BJ (cell line): ENCODE measurements at regions not wholly inside any gene's neighbourhood (a gene's known extent, or its start where the extent isn't known, plus 50 kb on each side); places are given as distances from the start of the nearest gene placed in this dataset.

Experiments
- CTCF ChIA-PET: fragments of 350-600 bp; formaldehyde crosslinking; extraction: SDS; loops from one replicate; lab custom pipeline; 2021; ENCODE audit warnings: antibody characterized with exemption, inconsistent platforms; lab: Yijun Ruan, JAX
- POLR2A ChIA-PET: fragments of 300-600 bp; sonication (Branson Sonifier 250); formaldehyde crosslinking; extraction: SDS; loops from one replicate; lab custom pipeline; 2021; ENCODE audit warnings: antibody characterized with exemption; lab: Charles Lee
- DNase-seq: peaks from one replicate; pipeline ENCODE4 v3.0.0-alpha.2; 2011; ENCODE audit warnings: low read depth
- H3K27me3 ChIP-seq: 2 replicates; pipeline ENCODE4 v1.6.0; 2011; ENCODE audit warnings: low read length; ENCODE audit not compliant: control insufficient read depth, insufficient read depth
- H3K36me3 ChIP-seq: 2 replicates; pipeline ENCODE4 v1.5.1; 2011; ENCODE audit warnings: low read length; ENCODE audit not compliant: control insufficient read depth, insufficient read depth
- H3K4me3 ChIP-seq: 2 replicates; pipeline ENCODE4 v1.5.1; 2011; ENCODE audit warnings: low read depth, mild to moderate bottlenecking, control low read depth, low read length
- TF ChIP-seq, protein P1 (sequence below): IDR thresholded peaks from 2 replicates; pipeline ENCODE4 v1.5.1; 2011; ENCODE audit warnings: low read depth, mild to moderate bottlenecking, control low read depth, inconsistent platforms, low read length, moderate library complexity; ENCODE audit not compliant: insufficient read depth

DNA sequence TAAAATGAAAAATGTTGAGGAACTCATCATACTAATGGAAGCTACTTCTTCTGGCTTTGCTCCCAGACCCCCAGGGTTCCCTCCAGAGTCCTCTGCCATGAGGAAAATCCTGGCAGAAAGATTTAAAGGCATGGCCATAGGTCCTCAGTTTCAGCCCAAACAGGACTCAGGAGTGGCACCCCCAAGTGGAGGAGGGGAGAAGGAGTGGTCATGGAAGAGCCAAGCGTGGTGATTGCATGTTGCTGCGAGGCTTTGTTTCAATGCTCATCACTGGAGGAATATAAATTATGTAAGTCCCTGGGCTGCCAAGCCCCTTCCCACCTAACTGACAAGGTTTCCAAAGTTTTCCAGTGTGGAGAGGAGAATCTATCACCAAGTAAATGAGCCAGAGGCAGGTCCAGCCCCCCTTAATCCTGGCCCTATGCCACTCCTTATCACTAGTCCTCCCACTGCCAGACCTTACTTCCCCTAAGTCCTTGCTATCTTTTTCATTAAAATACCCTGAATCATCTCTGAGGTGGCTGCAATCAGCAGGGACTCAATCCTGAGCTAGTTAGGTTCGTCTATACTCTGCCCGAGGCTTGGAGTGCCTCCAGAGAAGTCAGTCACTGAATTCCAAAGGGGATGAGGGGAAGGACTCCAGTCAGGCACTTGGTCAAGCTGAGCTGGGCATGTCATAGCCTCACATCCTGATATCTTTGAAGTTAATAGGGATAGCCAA, 70.7 kb upstream of the TAF1L start:
- ChIA-PET CTCF (interaction anchor here (1.0 kb wide), 1 partner anchor 328 kb away, joined by 4 read pairs; no protein-coding TSS in a partner anchor), POLR2A (no interaction called here)
- Histone ChIP-seq H3K4me3 (no peak overlapping the region), H3K36me3 (no peaks in the 10 kb centered on the region), H3K27me3 (no peaks in the 10 kb centered on the region)
- no peak for DNase-seq
- TF ChIP-seq, protein P1, sequence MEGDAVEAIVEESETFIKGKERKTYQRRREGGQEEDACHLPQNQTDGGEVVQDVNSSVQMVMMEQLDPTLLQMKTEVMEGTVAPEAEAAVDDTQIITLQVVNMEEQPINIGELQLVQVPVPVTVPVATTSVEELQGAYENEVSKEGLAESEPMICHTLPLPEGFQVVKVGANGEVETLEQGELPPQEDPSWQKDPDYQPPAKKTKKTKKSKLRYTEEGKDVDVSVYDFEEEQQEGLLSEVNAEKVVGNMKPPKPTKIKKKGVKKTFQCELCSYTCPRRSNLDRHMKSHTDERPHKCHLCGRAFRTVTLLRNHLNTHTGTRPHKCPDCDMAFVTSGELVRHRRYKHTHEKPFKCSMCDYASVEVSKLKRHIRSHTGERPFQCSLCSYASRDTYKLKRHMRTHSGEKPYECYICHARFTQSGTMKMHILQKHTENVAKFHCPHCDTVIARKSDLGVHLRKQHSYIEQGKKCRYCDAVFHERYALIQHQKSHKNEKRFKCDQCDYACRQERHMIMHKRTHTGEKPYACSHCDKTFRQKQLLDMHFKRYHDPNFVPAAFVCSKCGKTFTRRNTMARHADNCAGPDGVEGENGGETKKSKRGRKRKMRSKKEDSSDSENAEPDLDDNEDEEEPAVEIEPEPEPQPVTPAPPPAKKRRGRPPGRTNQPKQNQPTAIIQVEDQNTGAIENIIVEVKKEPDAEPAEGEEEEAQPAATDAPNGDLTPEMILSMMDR: no peak

DNA sequence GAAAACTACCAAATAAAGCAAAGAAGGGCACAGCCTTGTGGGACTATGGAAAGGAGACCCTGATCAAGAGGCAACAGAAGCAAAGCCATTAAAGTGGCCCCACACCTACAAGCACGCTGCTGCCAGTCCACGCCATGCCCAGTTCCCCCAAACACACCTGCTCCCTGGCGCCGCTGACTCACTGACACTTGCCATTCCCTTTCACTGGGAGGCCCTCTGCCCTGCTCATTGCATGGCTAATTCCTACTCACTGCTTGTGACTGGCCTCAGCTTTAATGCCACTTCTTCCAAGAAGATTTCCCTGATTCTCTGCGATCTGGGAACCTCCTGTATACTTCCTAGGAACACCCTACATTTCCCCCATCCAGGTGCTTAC, 71.2 kb upstream of the TAF1L start:
- ChIA-PET POLR2A (no interaction called here), CTCF (no interaction called here)
- Histone ChIP-seq H3K27me3 (no peaks in the 10 kb centered on the region), H3K36me3 (no peaks in the 10 kb centered on the region), H3K4me3 (no peak overlapping the region)
- no peak for DNase-seq
- TF ChIP-seq, protein P1: no peak

DNA sequence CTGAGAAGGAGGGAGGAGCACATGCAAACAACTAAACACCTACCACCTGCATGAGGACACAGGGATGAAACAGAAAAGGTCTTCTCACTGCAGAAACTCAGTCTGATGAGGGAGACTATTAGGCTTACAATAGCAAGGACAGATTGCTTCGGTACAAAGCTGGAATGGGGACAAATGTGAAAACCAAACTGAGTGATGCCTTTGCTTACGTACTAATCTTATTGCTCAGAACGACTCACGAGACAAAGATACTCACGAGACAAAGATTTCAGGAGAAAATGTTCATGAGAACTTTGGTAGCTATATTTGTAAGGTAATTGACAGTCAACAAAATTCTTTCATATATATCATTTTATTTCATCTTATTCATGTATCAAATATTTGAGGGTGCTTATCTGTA, 71.9 kb upstream of the TAF1L start:
- H3K27me3 ChIP-seq: no peaks in the 10 kb centered on the region
- H3K4me3 ChIP-seq: no peak overlapping the region
- CTCF ChIA-PET: no interaction called here
- TF ChIP-seq, protein P1: no peak
- H3K36me3 ChIP-seq: no peaks in the 10 kb centered on the region
- no peak for DNase-seq
- POLR2A ChIA-PET: no interaction called here

DNA sequence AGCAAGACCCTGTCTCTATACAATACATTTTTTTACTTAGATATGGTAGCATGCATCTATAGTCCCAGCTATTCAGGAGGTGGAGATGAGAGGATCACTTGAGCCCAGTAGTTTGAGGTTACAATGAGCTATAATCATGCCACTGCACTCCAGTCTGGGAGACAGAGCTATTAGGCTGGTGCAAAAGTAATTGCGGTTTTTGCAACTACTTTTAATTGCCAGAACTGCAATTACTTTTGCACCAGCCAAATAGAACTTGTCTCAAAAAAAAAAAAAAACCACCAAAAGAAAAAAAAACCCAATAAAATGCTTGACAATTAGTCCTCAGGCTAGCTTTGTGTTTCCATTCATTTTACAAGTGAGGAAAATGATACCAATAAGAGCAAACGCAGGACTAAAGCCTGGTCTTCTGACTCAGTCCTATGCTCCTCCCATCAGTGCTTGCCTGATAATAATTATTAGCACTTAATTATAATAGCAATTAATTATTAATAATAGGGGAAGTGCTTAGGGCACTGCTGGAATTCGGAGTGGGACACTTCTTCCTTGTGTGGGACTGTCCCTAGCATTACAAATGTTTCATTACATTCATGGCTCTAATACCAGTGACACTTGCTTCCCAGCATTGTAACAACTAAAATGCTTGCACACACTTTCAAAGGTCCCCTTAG, 73.1 kb upstream of the TAF1L start:
- ChIA-PET CTCF (no interaction called here), POLR2A (no interaction called here)
- TF ChIP-seq, protein P1: no peak
- no peak for DNase-seq
- Histone ChIP-seq H3K36me3 (no peaks in the 10 kb centered on the region), H3K27me3 (no peaks in the 10 kb centered on the region), H3K4me3 (no peak overlapping the region)

DNA sequence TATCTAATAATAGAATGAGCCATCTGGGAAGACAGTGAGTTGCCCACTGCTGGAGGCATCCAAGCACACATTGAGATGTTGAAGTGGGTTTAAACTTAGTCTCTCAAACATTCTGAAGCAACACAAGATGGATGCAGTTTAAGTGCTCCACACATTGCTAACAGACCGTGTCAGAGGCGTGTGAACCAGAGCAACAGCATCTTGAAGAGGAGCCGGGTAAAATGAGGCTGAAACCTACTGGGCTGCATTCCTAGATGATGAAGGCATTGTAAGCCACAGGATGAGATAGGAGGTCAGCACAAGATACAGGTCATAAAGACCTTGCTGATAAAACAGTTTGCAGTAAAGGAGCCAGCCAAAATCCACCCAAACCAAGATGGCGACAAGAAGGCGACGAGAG, 73.5 kb upstream of the TMEM215 start:
- no peaks in the 10 kb centered on the region for H3K27me3 ChIP-seq
- CTCF ChIA-PET: no interaction called here
- TF ChIP-seq, protein P1: no peak
- no peak for DNase-seq
- no peaks in the 10 kb centered on the region for H3K36me3 ChIP-seq
- POLR2A ChIA-PET: no interaction called here
- no peak overlapping the region for H3K4me3 ChIP-seq
